Astrocyte of the cerebellum (primary cell): ENCODE measurements at regions not wholly inside any gene's neighbourhood (a gene's known extent, or its start where the extent isn't known, plus 50 kb on each side); places are given as distances from the start of the nearest gene placed in this dataset.

Source experiments
- DNase-seq: peaks from one replicate; pipeline ENCODE4 v3.0.0-alpha.2; 2011; ENCODE audit warnings: low read depth
- H3K4me3 ChIP-seq: 2 replicates; pipeline ENCODE4 v1.5.1; 2011; ENCODE audit warnings: mild to moderate bottlenecking, low read depth, low read length, moderate library complexity
- CTCF ChIP-seq: IDR thresholded peaks from 2 replicates; pipeline ENCODE4 v1.5.1; 2012; ENCODE audit warnings: low read length, low read depth, moderate library complexity, mild to moderate bottlenecking; ENCODE audit errors: missing control alignments
- in situ Hi-C: cut with HindIII; loops from 2 replicates; pipeline ENCODE4 v1.10.0; 2017; ENCODE audit warnings: low sequenced_read_pairs

GRCh38 chr3:135447483-135447882 is 518.0 kb upstream of the PPP2R3A start:
- TF ChIP-seq CTCF, result no peak
- H3K4me3 ChIP-seq, result no peak overlapping the region
- DNase-seq, result no peak
- in situ Hi-C loops, result no loop called here

GRCh38 chr3:135448520-135448919 is 517.0 kb upstream of the PPP2R3A start:
- no peak for DNase-seq
- H3K4me3 ChIP-seq, result no peak overlapping the region
- no peak for TF ChIP-seq CTCF
- in situ Hi-C loops, result no loop called here

GRCh38 chr3:135449046-135449445 is 516.5 kb upstream of the PPP2R3A start:
- no peak overlapping the region for H3K4me3 ChIP-seq
- DNase-seq, result no peak
- TF ChIP-seq CTCF, result no peak
- in situ Hi-C loops, result no loop called here

- no peak for DNase-seq
- no peak overlapping the region for H3K4me3 ChIP-seq
- in situ Hi-C loops, result no loop called here
- no peak for TF ChIP-seq CTCF
These were observed 514.3 kb upstream of the PPP2R3A start for GRCh38 chr3:135451037-135451785.

GRCh38 chr3:135452881-135453280 is 512.6 kb upstream of the PPP2R3A start:
- in situ Hi-C loops, result no loop called here
- TF ChIP-seq CTCF, result no peak
- DNase-seq, result no peak

GRCh38 chr3:135453326-135453725 is 512.2 kb upstream of the PPP2R3A start:
- no peak overlapping the region for H3K4me3 ChIP-seq
- no peak for TF ChIP-seq CTCF
- in situ Hi-C loops, result no loop called here
- DNase-seq, result no peak

More at GRCh38 chr3:135452881-135453280, 512.6 kb upstream of the PPP2R3A start:
- no peak overlapping the region for H3K4me3 ChIP-seq
